H9 (cell line): ENCODE measurements at regions not wholly inside any gene's neighbourhood (a gene's known extent, or its start where the extent isn't known, plus 50 kb on each side); places are given as distances from the start of the nearest gene placed in this dataset.

Source experiments
- DNase-seq: peaks from one replicate; pipeline ENCODE4 v3.0.0-alpha.2; 2017
- H2AFZ ChIP-seq: one replicate; pipeline ENCODE4 v1.6.1; 2013; ENCODE audit warnings: mild to moderate bottlenecking, low read length, control low read depth, moderate library complexity
- H2AK5ac ChIP-seq: 2 replicates; pipeline ENCODE4 v1.6.1; 2013; ENCODE audit warnings: low read length, control low read depth, mixed read lengths; ENCODE audit not compliant: insufficient read length
- H2BK120ac ChIP-seq: one replicate; pipeline ENCODE4 v1.6.1; 2013; ENCODE audit warnings: low read depth, mild to moderate bottlenecking, low read length, control low read depth, inconsistent platforms; ENCODE audit not compliant: poor library complexity, severe bottlenecking
- H2BK12ac ChIP-seq: 2 replicates; pipeline ENCODE4 v1.6.1; 2013; ENCODE audit warnings: low read length, control low read depth, mixed read lengths, low read depth; ENCODE audit not compliant: insufficient read length
- H2BK15ac ChIP-seq: 2 replicates; pipeline ENCODE4 v1.6.1; 2013; ENCODE audit warnings: low read depth, low read length, control low read depth
- H2BK20ac ChIP-seq: one replicate; pipeline ENCODE4 v1.6.1; 2013; ENCODE audit warnings: low read depth, mild to moderate bottlenecking, low read length, control low read depth, inconsistent platforms; ENCODE audit not compliant: poor library complexity, severe bottlenecking
- H2BK5ac ChIP-seq: 2 replicates; pipeline ENCODE4 v1.6.1; 2013; ENCODE audit warnings: low read length, control low read depth, mixed read lengths; ENCODE audit not compliant: insufficient read length
- H3K14ac ChIP-seq: 2 replicates; pipeline ENCODE4 v1.6.1; 2013; ENCODE audit warnings: low read length, control low read depth; ENCODE audit not compliant: insufficient read depth
- H3K18ac ChIP-seq: 2 replicates; pipeline ENCODE4 v1.6.1; 2013; ENCODE audit warnings: low read depth, mild to moderate bottlenecking, mixed read lengths, low read length, control low read depth; ENCODE audit not compliant: insufficient read length
- H3K23ac ChIP-seq: 2 replicates; pipeline ENCODE4 v1.6.1; 2013; ENCODE audit warnings: low read length, control low read depth, mixed read lengths, low read depth; ENCODE audit not compliant: insufficient read length
- H3K23me2 ChIP-seq: 2 replicates; pipeline ENCODE4 v1.6.1; 2013; ENCODE audit warnings: low read depth, mild to moderate bottlenecking, mixed read lengths, low read length, control low read depth; ENCODE audit not compliant: insufficient read length, poor library complexity, severe bottlenecking
- H3K27ac ChIP-seq: 2 replicates; pipeline ENCODE4 v1.5.1; 2013; ENCODE audit warnings: low read length, control low read depth, mixed read lengths, low read depth; ENCODE audit not compliant: insufficient read length
- H3K27me3 ChIP-seq: 2 replicates; pipeline ENCODE4 v1.6.1; 2013; ENCODE audit warnings: low read length, control low read depth, inconsistent platforms; ENCODE audit not compliant: insufficient read depth
- H3K4ac ChIP-seq: 2 replicates; pipeline ENCODE4 v1.6.1; 2013; ENCODE audit warnings: low read depth, mild to moderate bottlenecking, control low read depth, inconsistent platforms, low read length, moderate library complexity
- H3K4me1 ChIP-seq: 2 replicates; pipeline ENCODE4 v1.6.1; 2013; ENCODE audit warnings: low read length, control low read depth, inconsistent platforms; ENCODE audit not compliant: insufficient read depth
- H3K4me2 ChIP-seq: 2 replicates; pipeline ENCODE4 v1.6.1; 2013; ENCODE audit warnings: low read length, control low read depth, mixed read lengths; ENCODE audit not compliant: insufficient read length, insufficient read depth
- H3K56ac ChIP-seq: 2 replicates; pipeline ENCODE4 v1.6.1; 2013; ENCODE audit warnings: low read depth, mild to moderate bottlenecking, mixed read lengths, low read length, control low read depth; ENCODE audit not compliant: insufficient read length
- H3K79me1 ChIP-seq: 2 replicates; pipeline ENCODE4 v1.6.1; 2013; ENCODE audit warnings: low read depth, mild to moderate bottlenecking, moderate library complexity, low read length, control low read depth, inconsistent platforms; ENCODE audit not compliant: insufficient read depth, poor library complexity, severe bottlenecking
- H3K79me2 ChIP-seq: 2 replicates; pipeline ENCODE4 v1.6.1; 2013; ENCODE audit warnings: low read length, control low read depth, inconsistent platforms; ENCODE audit not compliant: insufficient read depth
- H3K9ac ChIP-seq: 2 replicates; pipeline ENCODE4 v1.6.1; 2013; ENCODE audit warnings: low read length, control low read depth, mixed read lengths; ENCODE audit not compliant: insufficient read length; ENCODE audit errors: extremely low read depth
- H3K9me3 ChIP-seq: one replicate; pipeline ENCODE4 v1.6.1; 2013; ENCODE audit warnings: low read depth, low read length, inconsistent platforms; ENCODE audit not compliant: control insufficient read depth
- H3T11ph ChIP-seq: one replicate; pipeline ENCODE4 v1.6.1; 2013; ENCODE audit warnings: mild to moderate bottlenecking, low read length, control low read depth, inconsistent platforms
- H4K20me1 ChIP-seq: one replicate; pipeline ENCODE4 v1.6.1; 2013; ENCODE audit not compliant: control insufficient read depth, insufficient read length, insufficient read depth
- H4K5ac ChIP-seq: 2 replicates; pipeline ENCODE4 v1.6.1; 2013; ENCODE audit warnings: low read depth, mild to moderate bottlenecking, mixed read lengths, low read length, control low read depth; ENCODE audit not compliant: insufficient read length
- H4K8ac ChIP-seq: replicated peaks from 2 replicates; pipeline ENCODE4 v1.6.1; 2013; ENCODE audit warnings: low read length, control low read depth, mixed read lengths, low read depth; ENCODE audit not compliant: insufficient read length
- H4K91ac ChIP-seq: 2 replicates; pipeline ENCODE4 v1.6.1; 2013; ENCODE audit warnings: low read depth, mild to moderate bottlenecking, moderate library complexity, mixed read lengths, low read length, control low read depth; ENCODE audit not compliant: insufficient read length
- H3K27ac Mint-ChIP-seq, 3 experiments: 2 replicates in 2 of 3; 3 replicates in 1 of 3; pipeline ENCODE4 v1.8.0; 2020 to 2021; ENCODE audit warnings: mixed read lengths in 3 of 3, mild to moderate bottlenecking in 1 of 3, moderate library complexity in 1 of 3
- H3K27me3 Mint-ChIP-seq: 2 replicates; pipeline ENCODE4 v1.8.0; 2021; ENCODE audit warnings: low read depth, mild to moderate bottlenecking, moderate library complexity, mixed read lengths
- H3K36me3 Mint-ChIP-seq, 3 experiments: 2 replicates in 2 of 3; 3 replicates in 1 of 3; pipeline ENCODE4 v1.8.0; 2020 to 2021; ENCODE audit warnings: low read depth in 3 of 3, mixed read lengths in 3 of 3; ENCODE audit not compliant: insufficient read depth in 1 of 3
- H3K4me1 Mint-ChIP-seq, 2 experiments: 2 replicates each; pipeline ENCODE4 v1.8.0; 2020; ENCODE audit warnings: mixed read lengths in 2 of 2
- H3K4me3 Mint-ChIP-seq, 2 experiments: 2 replicates in 1 of 2; 3 replicates in 1 of 2; pipeline ENCODE4 v1.8.0; 2020 to 2021; ENCODE audit warnings: mild to moderate bottlenecking in 2 of 2, mixed read lengths in 2 of 2, moderate library complexity in 1 of 2
- H3K9me3 Mint-ChIP-seq, 2 experiments: 2 replicates in 1 of 2; 3 replicates in 1 of 2; pipeline ENCODE4 v1.8.0; 2020; ENCODE audit warnings: mild to moderate bottlenecking in 2 of 2, mixed read lengths in 2 of 2, moderate library complexity in 1 of 2
- CTCF ChIP-seq: fragments of 200-600 bp; sonication (generic); conservative IDR thresholded peaks from 3 replicates; pipeline ENCODE4 v1.8.0; 2021; ENCODE audit warnings: antibody characterized with exemption, mild to moderate bottlenecking
- WGBS: extraction: QIAGEN DNeasy Blood & Tissue Kit; methylation state at CpG from one replicate; pipeline ENCODE4 v1.1.7; 2013; ENCODE audit warnings: missing lambda C conversion rate, low lambda C conversion rate, mixed read lengths; ENCODE audit not compliant: insufficient read length; ENCODE audit errors: extremely low coverage; 5-methylcytosine and 5-hydroxymethylcytosine counted together

GRCh38 chr2:100767810-100768806, 51.8 kb upstream of the NPAS2 start:
- Histone ChIP-seq H2BK120ac (no peak overlapping the region), H3K79me1 (no peaks in the 10 kb centered on the region), H2BK15ac (no peak overlapping the region), H3K9ac (no peak overlapping the region), H2BK20ac (no peak overlapping the region), H3K27ac (no peak overlapping the region), H4K91ac (no peak overlapping the region), H4K20me1 (no peaks in the 10 kb centered on the region), H2AK5ac (no peak overlapping the region), H3K9me3 (no peaks in the 10 kb centered on the region), H4K8ac (no peak overlapping the region), H2BK5ac (no peak overlapping the region), H3K4me2 (no peak overlapping the region), H4K5ac (no peak overlapping the region), H3K23ac (no peak overlapping the region), H2AFZ (no peak overlapping the region), H3T11ph (no peak overlapping the region), H3K4me1 (no peaks in the 10 kb centered on the region), H3K79me2 (no peaks in the 10 kb centered on the region), H3K14ac (no peak overlapping the region; the same call in 1 of the 2 replicates), H3K18ac (no peak overlapping the region), H3K27me3 (no peaks in the 10 kb centered on the region), H3K23me2 (no peaks in the 10 kb centered on the region), H3K56ac (no peak overlapping the region), H2BK12ac (no peak overlapping the region), H3K4ac (no peak overlapping the region)
- Mint-ChIP-seq H3K27ac (no peak overlapping the region), H3K4me3 (no peak overlapping the region), H3K36me3 (no peaks in the 10 kb centered on the region), H3K27me3 (peaks cover 8% of the 10 kb centered on the region), H3K9me3 (peaks cover 0 to 4% of the 10 kb centered on the region in 2 experiments; a peak in 3 of 5 replicates), H3K4me1 (peaks cover 0 to 9% of the 10 kb centered on the region in 2 experiments; a peak in 1 of 4 replicates)
- no CpG with 5 or more reads among the region's 7 CpGs for WGBS
- TF ChIP-seq CTCF = no peak
- no peak for DNase-seq
